D721Med (cell line): ENCODE measurements at regions not wholly inside any gene's neighbourhood (a gene's known extent, or its start where the extent isn't known, plus 50 kb on each side); places are given as distances from the start of the nearest gene placed in this dataset.

Experiments
- DNase-seq: peaks from one replicate; pipeline ENCODE4 v3.0.0; 2011; ENCODE audit warnings: low spot score; ENCODE audit not compliant: insufficient read length
- FAIRE-seq: peaks from 2 replicates; lab custom pipeline; 2011; peaks lifted over from hg19 to GRCh38; lab: Jason Lieb, UNC
- CTCF ChIP-seq: IDR thresholded peaks from 2 replicates; pipeline ENCODE4 v1.5.1; 2012; ENCODE audit warnings: mild to moderate bottlenecking, control low read depth; ENCODE audit not compliant: insufficient read depth; ENCODE audit errors: missing control alignments

GRCh38 chr12:85369365-85370154, 89.5 kb downstream of the ALX1 start:
- no peak for FAIRE-seq
- no peak for TF ChIP-seq CTCF

GRCh38 chr12:85373045-85373444, 93.0 kb downstream of the ALX1 start:
- TF ChIP-seq CTCF, result no peak
- FAIRE-seq (no peak), DNase-seq (no peak)

More at GRCh38 chr12:85369365-85370154, 89.5 kb downstream of the ALX1 start:
- DNase-seq, result no peak

GRCh38 chr12:85374981-85375380, 95.0 kb downstream of the ALX1 start:
- DNase-seq (no peak), FAIRE-seq (no peak)
- TF ChIP-seq CTCF, result no peak

GRCh38 chr12:85385406-85385805, 105.4 kb downstream of the ALX1 start:
- DNase-seq (no peak), FAIRE-seq (no peak)
- TF ChIP-seq CTCF, result no peak

GRCh38 chr12:85390266-85390665, 110.2 kb downstream of the ALX1 start:
- FAIRE-seq, result no peak
- TF ChIP-seq CTCF, result no peak
- no peak for DNase-seq

GRCh38 chr12:85392508-85392907, 112.5 kb downstream of the ALX1 start:
- DNase-seq (no peak), FAIRE-seq (no peak)
- TF ChIP-seq CTCF, result no peak

- no peak for TF ChIP-seq CTCF
- no peak for DNase-seq
- no peak for FAIRE-seq
These were observed 113.6 kb downstream of the ALX1 start for GRCh38 chr12:85393606-85394005.
